ENCODE measurements at regions not wholly inside any gene's neighbourhood (a gene's known extent, or its start where the extent isn't known, plus 50 kb on each side); places are given as distances from the start of the nearest gene placed in this dataset.
"Not testable (repeated sequence)": the region's sequence is repeated elsewhere in the genome, so short reads cannot be mapped to it uniquely, and the experiment has no call there.

GRCh38 chr2:143940720-143941119 is 579.2 kb downstream of the ZEB2 start:
- no peak for DNase-seq

DNA sequence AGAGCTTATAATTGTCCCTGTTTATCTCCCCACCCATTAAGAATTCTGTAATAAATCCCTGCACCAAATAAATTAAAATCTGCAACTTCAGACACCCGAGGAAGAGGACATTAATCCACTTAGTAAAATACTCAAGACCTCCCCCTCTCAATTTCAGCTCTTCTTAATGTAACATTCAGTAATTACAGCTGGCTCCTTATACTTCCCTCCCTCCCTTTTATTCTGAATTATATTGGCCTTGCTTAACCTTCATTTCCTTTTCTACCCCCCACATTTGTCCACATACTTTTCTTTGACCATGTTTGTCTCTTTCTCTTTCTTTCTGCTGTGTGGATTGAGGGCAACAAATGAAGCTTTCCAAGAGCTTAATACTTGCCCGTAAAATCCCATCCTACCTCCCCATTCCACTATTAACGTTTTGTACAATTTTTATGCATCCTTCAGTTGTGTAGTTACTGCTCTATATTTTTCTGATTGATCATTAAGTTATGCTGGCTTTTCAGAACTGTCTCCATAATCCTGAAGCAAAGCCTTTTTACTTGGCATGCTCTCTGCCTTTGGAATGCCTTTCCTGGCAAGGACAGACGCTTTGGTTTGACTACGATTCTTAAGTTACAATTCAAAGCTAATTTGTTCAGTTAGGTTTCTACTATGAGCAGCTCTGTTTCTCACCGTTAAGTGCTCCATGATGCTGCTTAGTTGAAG is 580.1 kb downstream of the ZEB2 start:
- no peak for DNase-seq

- DNase-seq, result no peak
Measured at GRCh38 chr2:143937723-143938350, 582.1 kb downstream of the ZEB2 start.

DNA sequence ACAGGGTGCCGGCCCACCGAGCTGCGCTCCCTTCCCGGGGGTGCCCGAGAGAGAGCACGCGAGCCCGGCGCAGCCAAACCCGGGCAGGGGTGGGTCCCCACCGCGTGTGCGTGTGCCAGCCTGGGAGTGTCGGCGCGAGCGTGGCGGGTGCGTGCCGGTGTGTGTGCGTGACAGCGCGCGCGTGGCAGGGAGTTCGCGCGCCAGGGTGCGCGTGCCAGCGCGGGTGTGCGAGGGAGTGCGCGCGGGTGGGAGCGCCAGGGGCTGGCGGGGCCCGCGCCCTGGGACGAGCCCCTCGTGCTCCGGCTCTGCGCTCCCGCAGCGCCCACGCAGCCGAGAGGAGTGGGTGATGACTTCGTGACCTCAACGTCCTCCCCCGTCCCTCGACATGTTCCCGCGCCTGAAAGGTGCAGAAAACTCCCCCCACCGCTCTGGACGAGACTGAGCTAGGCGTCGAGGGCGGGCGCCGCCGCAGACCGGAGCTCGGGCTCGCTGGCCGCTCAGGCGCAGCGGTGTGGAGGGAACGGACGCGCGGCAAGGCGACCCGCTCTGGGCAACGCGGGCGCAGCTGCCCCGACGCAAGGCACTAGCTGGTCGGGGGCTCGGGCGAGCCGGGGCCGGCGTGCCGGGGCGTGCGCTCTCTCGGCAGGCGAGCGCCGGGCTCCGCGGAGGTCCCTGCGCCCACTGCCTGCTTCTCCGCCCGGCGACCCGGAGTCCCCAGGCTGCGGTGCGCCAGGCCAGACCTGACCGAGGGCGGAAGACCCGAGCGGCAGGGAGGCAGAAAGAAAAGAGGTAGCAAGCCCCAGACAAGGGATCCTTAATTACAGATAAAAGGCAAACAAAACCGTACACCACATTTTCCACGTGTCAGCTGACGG is 582.8 kb downstream of the ZEB2 start:
- DNase-seq, result peak; percentile 27

DNA sequence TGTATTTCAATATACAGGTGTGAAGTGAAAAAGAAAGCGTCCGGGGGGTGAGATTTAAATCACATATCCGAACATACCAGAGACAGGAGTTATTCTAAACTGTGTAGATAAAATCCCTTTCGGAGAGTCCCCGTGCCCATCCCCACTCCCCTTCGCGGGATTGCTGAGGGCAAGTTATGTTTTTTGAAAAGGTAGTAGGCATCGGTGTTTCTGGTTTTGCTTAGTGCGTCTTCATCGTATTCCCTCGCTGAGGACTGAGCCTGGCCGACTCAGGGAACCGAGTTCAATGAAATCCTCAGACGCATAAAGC is 583.4 kb downstream of the ZEB2 start:
- DNase-seq, result no peak

DNA sequence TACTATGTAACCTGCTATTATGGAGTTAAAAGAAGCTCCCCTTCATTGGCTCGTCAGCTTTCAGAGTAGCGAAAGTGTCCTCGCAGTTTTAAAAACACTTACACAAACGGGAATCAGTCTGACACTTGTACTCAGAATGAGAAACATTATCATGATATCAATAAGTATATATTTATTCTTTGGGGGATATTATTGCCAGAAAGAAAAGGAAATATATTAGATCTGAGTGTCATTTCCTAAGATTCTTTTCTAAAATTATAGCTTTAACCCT is 584.5 kb downstream of the ZEB2 start:
- no peak for DNase-seq

DNA sequence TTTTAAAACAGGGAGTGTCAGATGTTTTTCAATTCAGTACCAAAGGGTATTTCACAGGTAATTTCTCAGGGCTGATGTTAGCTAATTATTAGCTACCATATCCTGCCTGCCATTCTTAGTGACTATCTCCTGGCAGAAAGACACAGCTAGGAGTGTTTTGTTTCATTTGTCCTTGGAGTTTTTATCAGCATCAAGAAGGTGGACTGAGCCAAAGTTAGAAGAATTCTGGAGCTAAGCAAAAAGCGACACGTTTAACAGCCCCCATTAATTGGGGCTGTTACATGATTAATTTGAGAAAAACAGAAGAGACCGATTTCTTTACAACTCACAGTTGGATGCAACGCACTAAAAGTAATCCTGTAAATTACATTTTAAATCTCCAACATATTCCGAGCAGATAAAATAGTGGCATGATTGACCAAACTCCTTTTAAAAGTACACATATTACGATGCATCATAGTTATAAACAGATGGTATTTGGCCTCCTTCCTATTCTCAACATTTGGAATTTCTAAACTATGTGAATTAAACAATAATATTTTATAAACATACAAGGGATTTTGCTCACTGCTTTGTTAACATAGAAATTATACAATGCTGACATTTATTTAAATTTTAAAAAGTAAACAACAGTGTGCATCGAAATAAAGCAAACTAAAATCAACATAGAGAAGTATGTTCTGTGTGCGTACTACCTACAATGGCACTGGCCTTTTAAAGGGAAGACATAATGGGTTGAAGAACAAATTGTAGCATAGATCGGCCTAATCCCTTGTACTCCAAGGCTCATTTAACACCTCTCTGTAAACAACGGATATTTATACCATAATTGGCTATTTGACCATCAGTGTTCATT is 585.1 kb downstream of the ZEB2 start:
- no peak for DNase-seq

GRCh38 chr2:143933946-143934569 is 585.9 kb downstream of the ZEB2 start:
- DNase-seq, result no peak

DNA sequence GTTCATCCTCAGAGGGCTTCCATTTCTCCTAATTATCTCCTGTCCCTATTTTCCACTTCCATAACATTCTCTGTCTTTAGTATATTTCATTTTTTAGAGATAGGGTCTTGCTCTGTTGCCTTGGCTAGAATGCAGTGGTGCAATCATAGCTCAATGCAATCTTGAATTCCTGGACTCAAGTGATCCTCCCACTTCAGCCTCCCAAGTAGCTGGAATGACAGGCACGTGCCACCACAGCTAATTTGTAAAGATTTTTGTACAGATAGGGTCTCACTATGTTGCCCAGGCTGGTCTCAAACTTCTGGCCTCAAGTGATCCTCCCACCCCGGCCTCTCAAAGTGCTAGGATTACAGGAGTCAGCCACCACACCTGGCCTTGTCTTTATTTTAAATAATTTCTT is 589.0 kb downstream of the ZEB2 start:
- DNase-seq, result no peak

DNA sequence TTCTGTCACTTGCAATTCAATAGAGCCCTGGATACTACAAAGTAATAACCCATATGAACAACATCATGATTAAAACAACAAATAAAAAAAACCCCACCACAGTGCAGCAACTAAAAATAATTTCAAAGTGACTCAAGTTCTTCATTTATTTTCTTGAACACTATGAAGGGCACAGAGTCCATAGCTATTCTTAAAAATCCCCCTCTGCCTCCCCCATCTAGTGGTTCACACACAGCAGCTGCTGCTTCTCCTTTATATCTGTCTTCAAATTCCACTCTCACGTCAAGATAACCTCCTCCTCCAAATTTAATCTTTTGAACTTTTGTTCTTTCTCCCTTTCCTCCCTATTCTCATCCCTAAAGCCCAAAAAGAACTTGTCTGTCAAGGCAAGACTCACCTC is 591.3 kb downstream of the ZEB2 start:
- no peak for DNase-seq

- no peak for DNase-seq
Measured at GRCh38 chr2:143928184-143928583, 591.7 kb downstream of the ZEB2 start.

- DNase-seq, result no peak
Measured at GRCh38 chr2:143926736-143927135, 593.2 kb downstream of the ZEB2 start.

- DNase-seq, result not testable (repeated sequence)
Measured at GRCh38 chr2:143922261-143922830, 597.6 kb downstream of the ZEB2 start.

DNA sequence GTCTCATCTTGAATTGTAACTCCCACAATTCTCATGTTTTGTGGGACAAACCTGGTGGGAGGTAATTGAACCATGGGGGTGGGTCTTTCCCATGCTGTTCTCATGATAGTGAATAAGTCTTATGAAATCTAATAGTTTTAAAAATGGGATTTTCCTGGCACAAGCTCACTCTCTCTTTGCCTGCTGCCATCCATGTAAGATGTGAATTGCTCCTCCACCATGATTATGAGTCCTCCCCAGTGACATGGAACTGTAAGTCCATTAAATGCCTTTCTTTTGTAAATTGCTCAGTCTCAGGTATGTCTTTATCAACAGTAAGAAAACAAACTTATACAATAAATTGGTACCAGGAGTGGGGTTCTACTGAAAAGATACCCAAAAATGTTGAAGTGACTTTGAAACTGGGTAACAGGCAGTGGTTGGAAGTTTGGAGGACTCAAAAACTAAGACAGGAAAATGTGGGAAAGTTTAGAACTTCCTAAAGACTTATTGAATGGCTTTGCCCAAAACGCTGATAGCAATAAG is 601.4 kb downstream of the ZEB2 start:
- DNase-seq, result no peak

GRCh38 chr2:143916781-143917180 is 603.1 kb downstream of the ZEB2 start:
- DNase-seq, result no peak

DNA sequence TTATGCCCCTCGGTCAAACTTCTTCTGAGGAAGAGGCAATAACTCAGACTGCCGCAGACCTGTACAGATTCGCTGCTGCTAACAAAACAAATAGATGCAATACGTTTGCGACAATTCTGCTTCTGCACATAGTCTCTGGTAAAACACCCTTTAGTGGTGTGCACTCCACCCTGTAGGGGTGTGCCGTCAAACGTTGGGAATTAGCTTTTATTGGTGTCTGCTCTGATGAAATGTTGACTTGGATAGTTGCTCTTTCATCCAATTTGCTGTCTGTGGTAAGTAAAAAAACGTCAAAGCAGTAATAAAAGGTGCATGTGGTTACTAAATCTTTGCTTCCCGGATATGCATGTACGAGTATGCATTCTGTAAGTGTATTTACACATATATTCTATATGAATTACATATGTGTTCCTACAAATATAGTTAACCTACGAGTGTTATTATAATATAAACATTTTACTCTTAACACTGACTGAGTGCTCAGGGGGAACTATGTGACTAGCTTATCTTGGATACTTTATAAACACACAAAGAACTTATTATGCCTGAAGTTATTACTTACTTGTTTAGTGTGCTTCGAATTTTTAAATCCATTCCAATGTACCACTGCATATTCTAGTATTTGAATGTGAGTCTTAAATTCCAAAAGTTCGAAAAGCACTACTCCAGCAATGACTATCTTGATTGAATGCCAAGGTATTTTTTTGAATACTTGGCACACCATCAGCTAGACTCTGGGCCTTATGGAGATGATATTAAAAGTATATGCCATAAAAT is 610.2 kb downstream of the ZEB2 start:
- DNase-seq, result no peak

DNA sequence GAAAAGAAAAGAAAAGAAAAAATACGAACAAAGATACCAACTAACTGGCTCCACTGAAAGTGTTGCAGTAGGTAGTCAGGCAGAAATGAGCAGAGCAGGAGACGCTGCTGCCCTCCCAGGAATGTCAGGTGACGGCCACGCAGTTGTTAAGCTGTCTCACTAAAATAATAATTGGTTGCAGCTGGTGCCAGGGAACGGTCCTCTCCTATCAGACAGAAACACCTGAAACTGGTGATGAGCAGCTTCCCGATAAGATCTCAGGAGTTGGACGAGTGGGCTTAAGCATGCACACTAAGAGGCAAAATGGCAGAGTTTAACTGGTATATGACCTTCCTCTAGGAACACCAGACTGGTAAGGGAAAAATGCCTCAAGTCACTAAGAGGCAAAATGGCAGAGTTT is 611.1 kb downstream of the ZEB2 start:
- no peak for DNase-seq

DNA sequence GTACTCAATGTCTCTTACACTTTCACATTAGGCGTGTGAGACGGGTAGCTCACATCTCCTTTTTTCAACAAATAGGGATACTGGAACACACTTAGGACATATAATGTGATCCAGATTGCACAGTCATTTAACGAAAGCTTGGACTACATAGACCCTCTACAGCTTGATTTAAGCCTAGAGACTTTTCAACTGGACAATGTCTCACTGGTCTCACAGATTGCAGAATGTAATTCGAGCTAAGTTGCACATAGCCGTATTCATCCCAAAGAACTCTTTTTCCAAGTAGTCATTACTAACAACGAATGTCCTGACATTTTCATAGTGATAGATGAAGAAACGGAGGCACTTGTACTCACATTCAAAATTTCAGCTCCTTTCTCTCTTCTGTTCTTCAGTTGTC is 612.1 kb downstream of the ZEB2 start:
- no peak for DNase-seq

- no peak for DNase-seq
Measured at GRCh38 chr2:143906850-143907249, 613.1 kb downstream of the ZEB2 start.

- DNase-seq, result no peak
Measured at GRCh38 chr2:143905587-143905986, 614.3 kb downstream of the ZEB2 start.

- no peak for DNase-seq
Measured at GRCh38 chr2:143903172-143903856, 616.6 kb downstream of the ZEB2 start.

Data from 8988T (cell line).